Spleen (tissue), 7 donors: ENCODE measurements at regions not wholly inside any gene's neighbourhood (a gene's known extent, or its start where the extent isn't known, plus 50 kb on each side); places are given as distances from the start of the nearest gene placed in this dataset.

Experiments used
- CTCF ChIP-seq, 11 experiments: fragments of 200-600 bp in 7 of 11; fragments of 450-650 bp in 4 of 11; sonication (generic) in 4 of 11; IDR thresholded peaks in 8 of 11; conservative IDR thresholded peaks in 3 of 11; 1 replicate in 7 of 11; 2 replicates in 4 of 11; pipeline versions ENCODE4 v1.4.0 to v1.8.0; 2016 to 2021; ENCODE audit warnings: antibody characterized with exemption in 11 of 11, inconsistent platforms in 4 of 11, mild to moderate bottlenecking in 1 of 11
- POLR2AphosphoS5 ChIP-seq, 3 donors: sonication (generic); formaldehyde crosslinking; IDR thresholded peaks; one replicate each; pipeline ENCODE4 v1.5.1; 2017; ENCODE audit warnings: antibody characterized with exemption in 3 of 3
- donor health status: DM: no; HTN: no; CAD: no; lungs with moderate emphysema.
- donor health status: DM: no; HTN: no; CAD: no.
- donor health status: DM: no; HTN: no; CAD: no.

- no peak for TF ChIP-seq CTCF (IDR thresholded peaks at IDR 0.05 in 8 of 11, conservative IDR thresholded peaks at IDR 0.05 in 3 of 11)
- TF ChIP-seq POLR2AphosphoS5 (IDR thresholded peaks at IDR 0.05), result no peak
Observed at GRCh38 chr5:98130261-98131035, 643.0 kb upstream of the RGMB start.
